COLO829 (cell line): ENCODE measurements at regions not wholly inside any gene's neighbourhood (a gene's known extent, or its start where the extent isn't known, plus 50 kb on each side); places are given as distances from the start of the nearest gene placed in this dataset.
"Not testable (repeated sequence)": the region's sequence is repeated elsewhere in the genome, so short reads cannot be mapped to it uniquely, and the experiment has no call there.

ENCODE experiments used
- DNase-seq: peaks from one replicate; pipeline ENCODE4 v3.0.0; 2012; ENCODE audit warnings: low spot score

DNA sequence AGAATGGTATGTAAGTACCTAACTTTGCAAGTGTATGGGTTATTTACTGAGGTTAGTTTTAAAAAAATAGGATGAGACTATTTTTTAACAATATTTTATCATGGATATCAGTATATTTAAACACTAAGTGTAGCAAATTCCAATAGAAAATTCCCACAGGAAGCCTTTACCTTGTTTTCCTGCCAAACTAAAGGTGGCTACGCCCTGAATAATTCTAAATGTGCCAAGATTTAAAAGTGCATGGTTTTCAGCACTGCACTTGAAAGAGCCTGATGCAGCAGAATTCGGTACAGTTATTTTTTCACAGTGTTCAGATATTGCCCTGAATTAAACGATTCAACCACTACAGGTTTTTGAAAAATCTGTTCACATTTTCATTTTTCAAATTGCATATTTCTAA is 1622.8 kb upstream of the B3GALT2 start:
- DNase-seq = no peak

DNA sequence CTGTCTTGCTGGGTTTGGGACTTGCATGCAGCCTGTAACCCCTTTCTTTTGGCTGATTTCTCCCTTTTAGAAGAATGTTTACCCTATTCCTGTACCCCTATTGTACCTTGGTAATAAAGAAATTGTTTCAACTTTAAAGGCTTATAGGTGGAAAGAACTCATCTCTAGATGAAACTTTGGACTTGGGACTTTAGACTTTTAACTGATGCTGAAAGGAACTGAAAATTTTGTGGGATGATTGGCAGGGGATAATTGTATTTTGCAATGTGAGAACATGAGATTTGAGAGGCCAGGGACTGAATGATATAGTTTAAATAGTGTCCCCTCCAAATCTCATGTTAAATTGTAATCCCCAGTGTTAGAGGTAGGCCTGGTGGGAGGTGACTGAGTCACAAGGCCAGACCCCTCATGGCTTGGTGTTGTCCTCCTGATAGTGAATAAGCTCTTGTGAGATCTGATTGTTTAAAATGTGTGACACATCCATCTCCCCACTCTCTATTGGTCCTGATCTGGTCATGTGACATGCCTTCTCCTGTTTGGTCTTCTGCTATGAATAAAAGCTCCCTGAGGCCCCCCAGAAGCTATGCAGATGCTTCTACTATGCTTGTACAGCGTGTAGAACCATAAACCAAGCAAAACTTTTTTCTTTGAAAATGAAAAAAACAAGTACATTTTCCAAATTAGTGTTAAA is 1621.3 kb upstream of the B3GALT2 start:
- DNase-seq = no peak

DNA sequence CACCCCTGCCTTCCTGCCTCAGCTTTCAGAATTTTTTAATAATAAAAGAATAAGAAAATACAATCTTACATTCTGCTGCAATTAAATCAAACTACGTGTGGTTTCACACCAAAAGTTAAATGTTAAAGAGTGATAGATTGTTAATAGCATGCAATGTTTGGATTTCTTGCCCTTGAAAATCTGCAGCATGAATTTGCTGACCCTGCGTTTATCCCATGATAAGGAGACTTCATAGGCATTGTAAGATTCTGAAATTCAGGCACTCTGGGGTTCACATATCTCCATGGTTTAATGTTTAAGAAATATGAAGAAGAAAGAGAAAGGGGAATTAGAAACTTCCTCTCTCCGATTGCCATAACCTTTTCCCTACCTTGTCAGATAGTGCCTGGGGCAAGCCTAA is 1616.2 kb upstream of the B3GALT2 start:
- no peak for DNase-seq

DNA sequence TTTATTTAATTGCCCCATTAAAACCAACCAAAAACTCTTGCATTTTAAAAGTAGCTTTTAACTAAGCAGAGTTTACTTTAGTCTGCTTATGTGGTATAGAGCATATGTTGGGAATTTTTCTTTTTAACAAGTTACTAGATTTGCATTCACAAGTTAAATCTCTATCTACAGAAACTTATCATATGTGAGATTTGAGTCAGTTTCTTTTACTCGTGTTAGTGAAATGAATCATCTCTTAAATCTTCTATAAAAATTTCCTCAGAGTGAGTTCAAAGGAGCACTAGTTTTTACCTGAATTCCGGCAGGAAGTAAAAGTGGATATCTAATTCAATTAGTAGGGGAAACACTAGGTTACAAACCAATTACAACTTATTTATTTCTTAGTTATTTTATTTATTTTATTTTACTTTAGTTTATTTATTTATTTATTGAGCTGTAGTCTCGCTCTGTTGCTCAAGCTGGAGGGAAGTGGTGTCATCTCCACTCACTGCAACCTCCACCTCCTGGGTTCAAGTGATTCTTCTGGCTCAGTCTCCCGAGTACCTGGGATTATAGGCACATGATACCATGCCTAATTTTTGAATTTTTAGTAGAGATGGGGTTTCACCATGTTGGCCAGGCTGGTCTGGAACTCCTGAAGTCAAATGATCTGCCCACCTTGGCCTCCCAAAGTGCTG is 1609.6 kb upstream of the B3GALT2 start:
- no peak for DNase-seq

DNA sequence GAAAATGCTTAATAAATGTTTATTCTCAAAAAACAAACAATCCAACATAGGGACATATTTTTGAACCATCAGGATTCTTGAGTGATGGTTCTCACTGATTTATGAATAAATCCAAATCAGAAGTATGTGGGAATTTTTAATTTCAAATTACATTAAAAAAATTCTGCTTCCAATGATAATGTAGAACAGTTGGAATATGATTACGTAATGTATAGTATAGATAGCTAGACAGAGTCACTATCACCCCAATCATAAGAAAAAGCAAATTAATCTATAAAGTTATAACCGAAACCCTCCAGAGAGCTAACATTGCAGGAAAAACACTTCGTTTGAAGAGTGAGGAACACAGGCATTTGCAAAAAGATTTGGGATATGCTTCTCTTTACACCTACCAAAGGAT is 1600.6 kb upstream of the B3GALT2 start:
- no peak for DNase-seq

DNA sequence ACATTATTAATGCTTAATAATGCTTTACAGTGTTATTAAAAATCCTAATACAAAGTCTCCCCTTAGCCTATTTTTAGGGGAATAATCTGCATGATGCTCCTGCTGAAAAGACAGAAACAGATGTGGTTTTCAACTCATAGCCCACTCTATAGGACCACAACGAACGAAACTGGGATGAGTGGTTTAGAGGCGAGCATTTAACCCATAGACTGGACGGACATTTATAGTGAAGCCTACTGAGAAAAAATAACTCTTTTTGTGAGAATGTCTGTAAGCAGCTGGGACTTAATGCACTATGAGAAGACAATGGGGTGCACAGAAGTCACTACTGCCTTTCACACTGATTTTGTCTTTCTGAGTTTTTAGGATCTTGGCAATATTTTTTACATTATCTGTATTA is 1599.6 kb upstream of the B3GALT2 start:
- no peak for DNase-seq

DNA sequence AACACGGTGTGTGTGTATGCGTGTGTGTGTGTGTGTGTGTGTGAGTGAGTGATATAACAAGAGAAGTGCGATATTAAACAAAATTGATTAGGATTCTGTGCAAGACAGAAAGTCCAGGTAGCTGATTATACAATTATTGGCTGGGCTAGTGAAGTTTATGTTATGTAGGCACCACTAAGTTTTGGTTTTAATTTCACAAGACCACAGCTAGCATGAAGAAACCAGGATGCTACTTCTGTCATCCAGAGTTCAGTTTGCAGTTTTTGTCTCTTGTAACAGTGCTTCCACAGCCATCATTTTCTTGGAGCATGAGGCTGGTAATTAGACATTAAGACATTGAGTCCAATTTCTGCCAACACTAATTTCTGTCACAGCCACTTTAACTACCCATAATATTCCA is 1590.2 kb upstream of the B3GALT2 start:
- no peak for DNase-seq

DNA sequence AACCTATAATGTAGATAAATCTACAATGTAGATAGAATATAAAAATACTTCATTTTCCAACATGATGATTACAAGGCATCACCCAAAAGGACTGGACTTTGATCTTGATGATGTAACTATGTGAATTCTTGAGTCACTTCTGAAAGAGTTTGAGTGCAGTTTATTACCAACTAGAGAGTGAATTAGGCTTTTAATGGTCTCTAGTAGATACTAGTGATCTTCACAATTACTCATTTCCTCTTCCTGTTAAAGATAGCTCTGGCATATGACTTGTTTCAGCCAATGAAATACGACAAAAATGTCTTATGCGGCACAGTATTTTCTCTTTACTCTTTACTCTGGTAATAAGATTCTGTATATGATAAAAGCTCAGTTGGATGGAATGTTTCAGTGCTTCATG is 1588.1 kb upstream of the B3GALT2 start:
- DNase-seq = no peak

DNA sequence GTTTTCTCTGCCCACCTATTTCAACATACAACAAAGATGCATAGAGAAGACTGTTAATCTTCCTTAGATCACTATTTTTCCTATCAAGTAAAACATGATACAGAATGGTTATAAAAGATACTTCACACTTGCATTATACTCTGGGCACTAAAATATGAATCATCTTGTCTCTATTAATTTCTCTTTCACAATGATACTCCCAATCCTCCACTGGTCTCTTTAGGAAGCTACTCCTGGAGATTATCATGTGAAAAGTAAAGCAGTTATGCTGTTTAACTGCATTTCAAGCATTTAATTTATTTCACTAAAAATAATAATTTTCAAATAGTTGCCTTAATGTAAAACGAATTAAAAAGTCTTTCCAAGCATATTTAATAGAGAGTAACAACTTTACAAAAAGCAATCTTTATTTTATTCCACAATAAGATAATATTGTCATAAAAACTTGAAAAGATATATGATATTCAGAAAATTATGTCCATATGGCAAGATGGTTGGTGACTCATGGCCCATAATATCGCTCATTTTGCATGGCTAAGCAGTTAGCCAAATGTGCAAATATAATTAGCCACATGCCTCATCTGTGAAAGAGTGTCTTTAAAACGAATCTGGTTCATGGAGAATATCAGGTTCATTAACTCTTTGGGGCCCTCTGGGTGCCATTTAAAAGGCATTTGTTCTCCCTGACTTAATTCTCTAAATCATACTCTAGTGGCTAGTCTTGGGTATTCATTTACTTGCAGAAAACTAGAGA is 1569.0 kb upstream of the B3GALT2 start:
- DNase-seq = no peak

DNA sequence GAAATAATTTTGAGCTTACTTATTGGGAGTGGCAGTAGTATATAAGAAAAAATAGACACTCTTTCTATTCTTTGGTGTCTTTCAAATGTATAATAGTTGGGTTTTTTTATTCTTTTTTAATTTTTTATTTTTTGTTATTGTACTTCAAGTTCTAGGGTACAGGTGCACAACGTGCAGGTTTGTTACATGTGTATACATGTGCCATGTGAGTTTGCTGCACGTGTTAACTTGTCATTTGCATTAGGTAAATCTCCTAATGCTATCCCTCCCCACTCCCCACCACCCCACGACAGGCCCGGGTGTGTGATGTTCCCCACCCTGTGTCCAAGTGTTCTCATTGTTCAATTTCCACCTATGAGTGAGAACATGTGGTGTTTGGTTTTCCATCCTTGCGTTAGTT is 1552.4 kb upstream of the B3GALT2 start:
- DNase-seq = not testable (repeated sequence)

DNA sequence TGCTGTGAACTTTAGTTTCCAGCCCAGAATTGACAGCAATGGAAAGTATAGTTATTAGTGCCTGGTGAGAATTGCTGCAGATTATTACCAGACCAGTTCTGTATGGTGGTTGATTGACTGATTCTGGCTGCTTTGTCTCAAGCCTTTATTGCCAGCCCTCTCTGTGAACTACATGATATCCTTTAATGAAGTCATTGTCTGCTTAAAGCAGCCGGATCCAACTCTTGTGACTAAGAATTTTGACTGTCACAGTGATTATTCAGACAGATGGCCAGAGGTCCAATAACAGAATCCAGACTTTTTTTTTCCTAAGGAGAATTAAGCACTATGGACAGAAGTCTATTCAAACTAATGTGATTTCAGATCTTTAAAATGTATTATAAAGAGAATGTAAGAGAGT is 1548.6 kb upstream of the B3GALT2 start:
- peak; percentile 7 for DNase-seq

DNA sequence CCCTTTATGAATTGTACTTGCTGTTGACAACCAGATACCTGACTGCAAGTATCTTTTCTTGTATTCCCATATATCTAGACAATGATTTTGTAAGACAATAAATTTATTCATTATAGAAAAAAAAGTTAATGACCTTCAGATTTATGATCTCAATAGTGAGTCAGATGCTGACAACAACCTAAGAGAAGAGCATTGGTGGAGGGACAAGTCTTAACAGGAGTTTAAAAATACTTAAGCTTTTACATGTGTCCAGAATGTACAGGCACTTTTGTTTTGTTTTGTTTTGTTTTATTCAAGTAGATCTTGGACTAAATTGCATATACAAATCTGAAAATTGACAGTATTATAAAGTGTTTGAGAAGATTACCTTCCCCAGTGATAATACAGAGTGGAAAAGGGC is 1544.6 kb upstream of the B3GALT2 start:
- no peak for DNase-seq

DNA sequence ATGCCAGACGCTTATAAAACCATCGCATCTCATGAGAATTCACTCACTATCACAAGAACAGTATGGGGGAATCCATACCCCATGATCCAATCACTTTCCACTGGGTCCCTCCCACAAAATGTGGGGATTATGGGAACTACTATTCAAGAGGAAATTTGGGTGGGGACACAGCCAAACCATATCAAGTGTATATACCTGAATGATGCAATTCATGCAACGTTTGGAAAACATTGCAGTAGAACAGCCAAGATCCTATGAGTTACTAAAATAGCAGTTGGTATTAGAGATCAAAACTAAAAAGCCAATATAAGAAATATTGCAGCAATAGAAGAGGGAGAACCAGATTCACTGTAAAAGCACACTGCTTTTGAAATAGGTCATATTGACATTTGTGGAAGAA is 1543.9 kb upstream of the B3GALT2 start:
- no peak for DNase-seq

DNA sequence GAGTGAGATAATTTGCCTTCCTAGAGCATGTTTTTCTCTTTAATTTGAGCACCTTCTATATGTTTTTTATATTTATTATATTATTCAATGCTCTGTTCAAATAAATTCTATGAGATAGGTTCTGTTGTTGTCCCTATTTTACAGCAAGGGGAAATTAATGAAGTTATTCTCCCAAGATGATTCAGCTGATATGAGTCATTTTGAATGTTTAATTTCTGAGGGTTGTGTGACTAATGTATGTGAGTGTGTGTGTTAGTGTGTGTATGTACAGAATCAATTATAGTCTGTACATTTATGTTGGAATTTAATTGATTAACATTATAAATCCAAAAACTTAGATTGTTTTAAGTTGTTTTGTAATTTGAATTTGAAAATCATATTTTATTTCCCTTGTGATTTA is 1536.7 kb upstream of the B3GALT2 start:
- DNase-seq = no peak

DNA sequence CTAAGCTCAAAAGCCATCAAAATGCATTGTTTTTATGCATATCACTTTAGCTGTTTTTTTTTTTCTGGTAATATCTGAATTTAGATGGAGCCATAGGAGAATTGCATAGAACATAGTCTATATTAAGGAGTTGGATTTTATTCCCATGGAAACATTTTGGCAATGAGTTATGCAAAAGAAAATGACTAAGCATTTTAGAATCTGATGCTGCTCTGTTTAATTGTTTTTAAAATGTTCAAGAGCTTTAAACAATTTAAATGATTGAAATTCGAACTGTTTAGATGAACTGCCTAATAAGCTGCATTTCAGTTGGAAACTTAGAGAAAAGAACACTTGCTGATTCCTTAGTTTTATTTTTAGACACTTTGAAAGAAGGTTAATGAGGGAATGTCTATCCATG is 1531.5 kb upstream of the B3GALT2 start:
- DNase-seq = no peak

DNA sequence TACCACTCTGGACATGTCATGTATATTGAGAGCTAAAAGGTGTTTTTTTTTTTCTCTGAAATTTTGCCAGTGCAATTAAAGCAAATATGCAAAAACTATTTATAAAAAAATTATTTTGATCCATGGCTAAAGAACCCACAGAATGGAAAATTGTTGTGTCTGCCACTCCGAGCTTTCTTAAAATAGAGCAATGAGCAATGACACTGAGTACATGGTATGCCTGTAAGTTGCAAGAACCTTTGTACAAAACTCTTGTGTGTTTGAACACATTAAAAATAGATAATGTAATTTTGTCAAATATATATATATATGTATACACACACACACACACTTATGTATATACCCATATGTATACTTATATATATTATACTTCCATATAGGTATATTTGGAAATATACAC is 1530.9 kb upstream of the B3GALT2 start:
- DNase-seq = no peak

DNA sequence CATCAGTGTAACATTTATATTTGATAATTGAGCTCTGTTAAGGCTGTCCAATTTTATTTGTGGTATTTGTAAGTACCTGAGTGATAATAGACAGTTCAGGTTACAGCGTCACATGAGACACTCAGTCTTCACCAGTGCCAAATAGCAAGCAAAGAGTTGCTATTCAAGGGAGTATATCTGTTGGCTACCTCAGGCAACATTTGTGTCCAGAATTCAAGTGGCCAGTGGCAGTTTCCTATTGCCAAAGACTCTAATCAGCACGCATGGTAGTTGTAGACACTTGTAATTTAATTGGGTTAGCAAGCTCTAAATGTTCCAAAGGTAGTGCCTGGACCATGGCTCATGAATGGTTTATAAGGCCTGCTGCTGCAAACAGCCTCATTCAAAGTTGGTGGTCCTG is 1524.3 kb upstream of the B3GALT2 start:
- no peak for DNase-seq

DNA sequence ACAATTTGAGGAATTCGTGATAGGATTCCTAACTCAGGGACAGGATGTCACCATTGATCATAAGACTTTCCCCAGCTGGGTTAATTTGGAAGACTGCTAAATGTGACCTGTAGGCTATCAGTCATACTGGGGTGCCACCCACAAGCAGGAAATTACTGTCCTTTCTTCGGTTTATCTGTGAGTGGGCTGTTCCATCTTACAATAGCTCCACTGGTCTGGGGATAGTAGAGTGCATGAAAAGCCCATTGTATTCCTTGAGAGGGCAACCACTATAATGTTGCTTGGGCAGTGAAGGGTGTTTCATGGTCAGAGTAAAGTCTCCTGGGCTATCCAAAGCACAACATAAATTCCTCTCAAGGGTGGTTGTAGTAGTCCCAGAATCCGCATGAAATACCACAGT is 1523.0 kb upstream of the B3GALT2 start:
- DNase-seq = peak; percentile 52

DNA sequence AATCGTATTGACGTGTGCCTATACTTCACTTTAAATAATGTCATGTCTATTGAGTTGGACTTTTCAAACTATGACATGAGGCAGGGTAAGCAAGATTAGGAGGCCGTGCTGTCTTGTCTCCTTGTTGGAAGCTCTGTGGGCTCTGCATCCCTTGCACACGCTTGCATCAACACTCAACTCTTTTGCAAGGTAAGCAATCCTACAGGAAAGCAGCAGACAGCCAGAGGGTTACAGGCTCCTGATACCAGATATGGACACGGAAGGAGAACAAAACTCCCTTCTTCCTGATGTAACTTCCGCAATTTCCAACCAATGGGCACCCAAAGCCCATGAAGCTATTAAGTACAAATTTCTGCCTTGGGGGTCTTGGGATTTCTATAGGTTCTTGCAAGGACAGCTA is 1520.7 kb upstream of the B3GALT2 start:
- DNase-seq = no peak

DNA sequence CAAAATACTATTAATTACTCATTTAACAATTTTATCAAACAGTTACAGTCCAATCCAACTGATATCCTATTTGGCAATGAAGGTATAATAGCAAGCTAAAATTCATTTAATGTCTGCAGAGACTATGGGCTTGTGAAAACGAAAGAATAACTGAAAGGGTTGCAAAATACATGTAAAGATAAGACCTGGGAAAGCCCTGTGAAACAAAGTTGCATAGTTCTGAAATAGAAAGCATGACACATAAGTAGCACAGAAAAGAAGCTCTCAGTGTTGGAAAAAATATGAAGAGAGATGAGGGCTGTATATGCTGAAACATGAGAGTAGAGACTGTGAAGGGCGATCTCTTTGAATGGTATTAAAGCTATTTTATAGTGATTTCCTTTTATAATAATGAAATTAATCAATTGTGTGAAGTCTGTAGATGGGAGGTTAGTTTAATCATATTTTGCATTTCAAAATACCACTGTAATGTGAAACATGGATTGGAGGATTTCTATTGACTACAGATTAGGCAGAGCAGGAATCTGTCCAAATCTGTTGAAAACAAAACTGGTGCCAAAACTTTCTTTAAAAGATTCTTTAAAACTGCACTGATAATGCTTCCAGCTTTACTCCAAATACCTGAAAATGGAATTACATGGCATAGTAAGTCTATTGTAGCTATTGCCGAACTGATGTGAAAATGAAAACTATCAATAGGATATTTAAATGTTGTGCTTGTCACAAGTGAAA is 1518.9 kb upstream of the B3GALT2 start:
- DNase-seq = peak; percentile 15

DNA sequence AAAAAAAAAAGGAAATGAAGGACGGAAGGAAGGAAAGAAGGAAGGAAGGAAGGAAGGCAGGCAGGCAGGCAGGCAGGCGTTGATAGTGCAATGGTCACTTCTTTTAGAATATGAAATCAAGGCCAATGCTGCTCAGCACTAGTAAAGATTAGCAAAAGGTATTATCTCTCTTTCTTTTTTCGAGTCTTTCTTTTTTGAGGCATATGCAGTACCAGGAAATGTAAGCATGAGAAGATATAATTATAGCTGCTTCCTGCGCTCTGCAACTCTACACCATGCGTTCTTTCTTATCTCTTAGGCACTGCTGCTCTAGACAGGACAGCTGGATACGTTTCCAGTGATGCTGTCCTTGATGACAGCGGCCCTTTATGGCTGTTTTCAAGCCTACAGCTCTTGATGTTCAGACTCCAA is 1512.5 kb upstream of the B3GALT2 start:
- no peak for DNase-seq

DNA sequence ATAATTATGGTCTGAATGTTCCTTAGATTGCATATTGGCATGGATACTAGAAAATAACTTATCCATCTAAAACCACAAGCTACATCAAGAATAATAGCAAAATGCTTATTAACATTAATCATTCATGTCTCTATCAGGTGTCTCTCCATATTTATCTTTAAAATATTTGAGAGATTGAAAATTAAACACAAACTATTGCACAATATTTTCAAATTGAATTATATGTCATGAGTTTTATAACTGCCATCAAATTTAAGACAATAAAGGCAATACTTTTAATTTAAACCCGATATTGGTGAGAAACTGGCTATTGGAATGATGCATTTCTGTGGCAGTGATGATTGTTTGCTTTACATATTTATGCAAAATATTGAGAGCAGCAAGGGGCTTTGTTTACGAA is 1506.8 kb upstream of the B3GALT2 start:
- DNase-seq = no peak

DNA sequence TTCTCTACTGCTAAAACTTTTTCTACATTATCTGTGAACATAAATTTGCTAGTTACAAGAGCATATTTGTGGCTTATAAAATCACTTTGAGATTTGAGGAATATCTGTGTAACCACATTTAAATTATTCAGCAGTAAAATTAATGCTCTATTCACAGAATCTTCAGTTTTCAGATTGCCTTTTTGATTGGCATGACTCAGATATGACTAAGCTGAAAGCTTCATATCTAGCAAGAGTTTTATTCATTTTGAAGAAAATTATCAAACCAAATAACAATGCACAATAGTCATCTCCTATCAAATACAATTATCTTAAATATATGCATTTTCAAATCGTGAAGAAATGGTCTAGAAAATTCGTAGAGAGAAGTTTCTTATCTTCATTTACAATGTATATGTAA is 1498.2 kb upstream of the B3GALT2 start:
- peak; percentile 70 for DNase-seq
